Ovary (tissue), 3 donors: ENCODE measurements at regions not wholly inside any gene's neighbourhood (a gene's known extent, or its start where the extent isn't known, plus 50 kb on each side); places are given as distances from the start of the nearest gene placed in this dataset.

ENCODE experiments used
- CTCF ChIP-seq, 3 donors: fragments of 450-650 bp in 2 of 3; fragments of 200-600 bp in 1 of 3; IDR thresholded peaks; one replicate each; pipeline versions ENCODE4 v1.5.1 to v1.8.0; 2016 to 2022; ENCODE audit warnings: antibody characterized with exemption in 3 of 3, mild to moderate bottlenecking in 1 of 3
- EP300 ChIP-seq: sonication (generic); formaldehyde crosslinking; IDR thresholded peaks from one replicate; pipeline ENCODE4 v1.6.1; 2017; ENCODE audit warnings: antibody characterized with exemption
- POLR2A ChIP-seq: fragments of 450-650 bp; IDR thresholded peaks from one replicate; pipeline ENCODE4 v1.6.1; 2017; ENCODE audit warnings: antibody characterized with exemption, mild to moderate bottlenecking, moderate library complexity
- donor health status: DM: no; HTN: no; CAD: no.

GRCh38 chr18:78245451-78245850 is 734.2 kb upstream of the SALL3 start:
- TF ChIP-seq CTCF (IDR thresholded peaks at IDR 0.05) (no peak), POLR2A (no peak), EP300 (no peak)
